RWPE2 (cell line): ENCODE measurements at regions not wholly inside any gene's neighbourhood (a gene's known extent, or its start where the extent isn't known, plus 50 kb on each side); places are given as distances from the start of the nearest gene placed in this dataset.

ENCODE experiments used
- ATAC-seq: fragments of 200-7000 bp; cut with Tn5 transposase; 3 replicates; pipeline ENCODE4 v1.9.1; 2021; ENCODE audit warnings: low read depth
- DNase-seq: peaks from one replicate; pipeline ENCODE4 v3.0.0-alpha.2; 2020; ENCODE audit warnings: low spot score
- H3K27ac ChIP-seq: fragments of 450-650 bp; 2 replicates; pipeline ENCODE4 v1.5.1; 2017; ENCODE audit warnings: mild to moderate bottlenecking; ENCODE audit not compliant: poor library complexity, severe bottlenecking
- H3K27me3 ChIP-seq: fragments of 250-450 bp; sonication (Bioruptor Pico); 2 replicates; pipeline ENCODE4 v1.5.1; 2021; ENCODE audit warnings: mild to moderate bottlenecking, moderate library complexity; ENCODE audit not compliant: insufficient read depth, poor library complexity, severe bottlenecking
- H3K36me3 ChIP-seq: fragments of 250-450 bp; sonication (Bioruptor Pico); 2 replicates; pipeline ENCODE4 v1.5.1; 2020; ENCODE audit warnings: low read depth, mild to moderate bottlenecking, moderate library complexity
- H3K4me1 ChIP-seq: fragments of 250-450 bp; sonication (Bioruptor Pico); 2 replicates; pipeline ENCODE4 v1.5.1; 2021; ENCODE audit warnings: mild to moderate bottlenecking, moderate library complexity; ENCODE audit not compliant: insufficient read depth, poor library complexity, severe bottlenecking
- H3K4me3 ChIP-seq: fragments of 250-450 bp; sonication (Bioruptor Pico); 2 replicates; pipeline ENCODE4 v1.5.1; 2021; ENCODE audit warnings: mild to moderate bottlenecking, moderate library complexity; ENCODE audit not compliant: severe bottlenecking
- H3K9me3 ChIP-seq: fragments of 250-450 bp; sonication (Bioruptor Pico); 2 replicates; pipeline ENCODE4 v1.5.1; 2021; ENCODE audit warnings: mild to moderate bottlenecking, moderate library complexity; ENCODE audit not compliant: severe bottlenecking
- CTCF ChIP-seq: fragments of 450-650 bp; IDR thresholded peaks from one replicate; pipeline ENCODE4 v1.5.1; 2017; ENCODE audit warnings: mild to moderate bottlenecking, moderate library complexity; ENCODE audit not compliant: poor library complexity, severe bottlenecking

- ATAC-seq: peak; percentile 61
- no peak overlapping the region for H3K27ac ChIP-seq
- TF ChIP-seq CTCF: no peak
- no peaks in the 10 kb centered on the region for H3K9me3 ChIP-seq
- no peak for DNase-seq
- H3K36me3 ChIP-seq: peaks cover 23% of the 10 kb centered on the region
- peaks cover 10% of the 10 kb centered on the region for H3K4me1 ChIP-seq
- H3K4me3 ChIP-seq: no peak overlapping the region
- no peaks in the 10 kb centered on the region for H3K27me3 ChIP-seq
Observed at GRCh38 chr3:44026220-44026865, 215.3 kb upstream of the TOPAZ1 start.

- Histone ChIP-seq H3K9me3 (no peaks in the 10 kb centered on the region), H3K36me3 (peaks cover 14% of the 10 kb centered on the region; the same call in 1 of the 2 replicates), H3K27ac (no peak overlapping the region), H3K4me1 (peaks cover 5% of the 10 kb centered on the region), H3K27me3 (no peaks in the 10 kb centered on the region), H3K4me3 (no peak overlapping the region)
- DNase-seq (no peak), ATAC-seq (no peak)
- no peak for TF ChIP-seq CTCF
Observed at GRCh38 chr3:44029100-44029499, 212.6 kb upstream of the TOPAZ1 start.

- H3K27me3 ChIP-seq: no peaks in the 10 kb centered on the region
- DNase-seq (no peak), ATAC-seq (no peak)
- no peaks in the 10 kb centered on the region for H3K9me3 ChIP-seq
- no peak for TF ChIP-seq CTCF
- H3K27ac ChIP-seq: no peak overlapping the region
- H3K4me1 ChIP-seq: peaks cover 5% of the 10 kb centered on the region
- peaks cover 14% of the 10 kb centered on the region; the same call in 1 of the 2 replicates for H3K36me3 ChIP-seq
- H3K4me3 ChIP-seq: no peak overlapping the region
Observed at GRCh38 chr3:44030285-44030684, 211.4 kb upstream of the TOPAZ1 start.

- DNase-seq (no peak), ATAC-seq (no peak)
- Histone ChIP-seq H3K27me3 (no peaks in the 10 kb centered on the region), H3K9me3 (no peaks in the 10 kb centered on the region), H3K36me3 (peaks cover 14% of the 10 kb centered on the region; the same call in 1 of the 2 replicates), H3K4me1 (peaks cover 3% of the 10 kb centered on the region), H3K4me3 (no peak overlapping the region), H3K27ac (no peak overlapping the region)
- TF ChIP-seq CTCF: no peak
Observed at GRCh38 chr3:44030687-44031305, 210.9 kb upstream of the TOPAZ1 start.
